ENCODE measurements at regions not wholly inside any gene's neighbourhood (a gene's known extent, or its start where the extent isn't known, plus 50 kb on each side); places are given as distances from the start of the nearest gene placed in this dataset.

- intact Hi-C loops (cut with DNase I), result no loop called here
- ATAC-seq (ENCODE audit: poor library complexity), result no peak
- DNase-seq, result no peak
These were observed 116.6 kb upstream of the TLE3 start for GRCh38 chr15:70214276-70214675.

- DNase-seq (no peak), ATAC-seq (ENCODE audit: poor library complexity) (no peak)
- intact Hi-C loops (cut with DNase I), result no loop called here
These were observed 116.1 kb upstream of the TLE3 start for GRCh38 chr15:70213794-70214193.

GRCh38 chr15:70212963-70213315 is 115.2 kb upstream of the TLE3 start:
- ATAC-seq (ENCODE audit: poor library complexity) (no peak), DNase-seq (no peak)

GRCh38 chr15:70212286-70212962 is 114.7 kb upstream of the TLE3 start:
- no peak for ATAC-seq (ENCODE audit: poor library complexity)
- DNase-seq, result no peak
- intact Hi-C loops (cut with DNase I), result no loop called here

More at GRCh38 chr15:70212963-70213315, 115.2 kb upstream of the TLE3 start:
- intact Hi-C loops (cut with DNase I), result no loop called here

GRCh38 chr15:70210528-70210927 is 112.8 kb upstream of the TLE3 start:
- intact Hi-C loops (cut with DNase I), result no loop called here
- DNase-seq (no peak), ATAC-seq (ENCODE audit: poor library complexity) (no peak)

GRCh38 chr15:70210076-70210475 is 112.4 kb upstream of the TLE3 start:
- ATAC-seq (ENCODE audit: poor library complexity) (no peak), DNase-seq (no peak)
- intact Hi-C loops (cut with DNase I), result no loop called here

- ATAC-seq (ENCODE audit: poor library complexity), result no peak
- DNase-seq, result no peak
- intact Hi-C loops (cut with DNase I), result no loop called here
These were observed 111.8 kb upstream of the TLE3 start for GRCh38 chr15:70209499-70209898.

- DNase-seq (no peak), ATAC-seq (ENCODE audit: poor library complexity) (no peak)
- intact Hi-C loops (cut with DNase I), result no loop called here
These were observed 110.6 kb upstream of the TLE3 start for GRCh38 chr15:70208332-70208731.

GRCh38 chr15:70206668-70207067 is 109.0 kb upstream of the TLE3 start:
- ATAC-seq (ENCODE audit: poor library complexity) (no peak), DNase-seq (no peak)
- intact Hi-C loops (cut with DNase I), result no loop called here

- DNase-seq, result no peak
- intact Hi-C loops (cut with DNase I), result no loop called here
These were observed 106.9 kb upstream of the TLE3 start for GRCh38 chr15:70204652-70205051.

GRCh38 chr15:70203981-70204560 is 106.4 kb upstream of the TLE3 start:
- no peak for DNase-seq
- ATAC-seq (ENCODE audit: poor library complexity), result no peak

More at GRCh38 chr15:70204652-70205051, 106.9 kb upstream of the TLE3 start:
- ATAC-seq (ENCODE audit: poor library complexity), result no peak

GRCh38 chr15:70202756-70203155 is 105.0 kb upstream of the TLE3 start:
- intact Hi-C loops (cut with DNase I), result no loop called here
- no peak for ATAC-seq (ENCODE audit: poor library complexity)
- DNase-seq, result no peak

More at GRCh38 chr15:70203981-70204560, 106.4 kb upstream of the TLE3 start:
- intact Hi-C loops (cut with DNase I), result no loop called here

GRCh38 chr15:70201425-70201775 is 103.7 kb upstream of the TLE3 start:
- intact Hi-C loops (cut with DNase I), result no loop called here
- no peak for DNase-seq
- no peak for ATAC-seq (ENCODE audit: poor library complexity)

- intact Hi-C loops (cut with DNase I), result no loop called here
- DNase-seq, result no peak
- ATAC-seq (ENCODE audit: poor library complexity), result no peak
These were observed 103.1 kb upstream of the TLE3 start for GRCh38 chr15:70200511-70201424.

GRCh38 chr15:70199540-70200410 is 102.1 kb upstream of the TLE3 start:
- intact Hi-C loops (cut with DNase I), result no loop called here
- DNase-seq (no peak), ATAC-seq (ENCODE audit: poor library complexity) (no peak)

- DNase-seq, result no peak
- ATAC-seq (ENCODE audit: poor library complexity), result no peak
- intact Hi-C loops (cut with DNase I), result no loop called here
These were observed 101.4 kb upstream of the TLE3 start for GRCh38 chr15:70199124-70199482.

- intact Hi-C loops (cut with DNase I), result no loop called here
- DNase-seq, result no peak
These were observed 100.9 kb upstream of the TLE3 start for GRCh38 chr15:70198441-70199123.

GRCh38 chr15:70197945-70198361 is 100.2 kb upstream of the TLE3 start:
- ATAC-seq (ENCODE audit: poor library complexity), result no peak
- intact Hi-C loops (cut with DNase I), result no loop called here

More at GRCh38 chr15:70198441-70199123, 100.9 kb upstream of the TLE3 start:
- no peak for ATAC-seq (ENCODE audit: poor library complexity)

More at GRCh38 chr15:70197945-70198361, 100.2 kb upstream of the TLE3 start:
- no peak for DNase-seq

All from Right ventricle myocardium superior (tissue), 1 donor.